H1 (cell line): ENCODE measurements at regions not wholly inside any gene's neighbourhood (a gene's known extent, or its start where the extent isn't known, plus 50 kb on each side); places are given as distances from the start of the nearest gene placed in this dataset.

Experiments
- ATF2 ChIP-seq: IDR thresholded peaks from 2 replicates; pipeline ENCODE4 v1.6.1; 2012; ENCODE audit warnings: low read length, inconsistent platforms
- BCL11A ChIP-seq, 2 experiments: IDR thresholded peaks; one replicate each; pipeline ENCODE4 v1.6.1; 2011; ENCODE audit warnings: low read depth in 2 of 2, low read length in 2 of 2, mild to moderate bottlenecking in 2 of 2
- CBX5 ChIP-seq: fragments of 300-800, 300-1000 bp; sonication (generic); IDR thresholded peaks from 2 replicates; pipeline ENCODE4 v1.7.1; 2016; ENCODE audit warnings: antibody characterized with exemption, low read length, low read depth
- CHD2 ChIP-seq: IDR thresholded peaks from 2 replicates; pipeline ENCODE4 v1.6.1; 2012; ENCODE audit warnings: low read length, improper control_type of control experiment
- CTBP2 ChIP-seq: IDR thresholded peaks from 2 replicates; pipeline ENCODE4 v1.7.0; 2011; ENCODE audit warnings: borderline replicate concordance, mild to moderate bottlenecking, moderate library complexity, mixed read lengths, low read length; ENCODE audit not compliant: insufficient read depth, insufficient read length
- PHF8 ChIP-seq: fragments of 200-600 bp; sonication (generic); conservative IDR thresholded peaks from 2 replicates; pipeline ENCODE4 v1.7.1; 2012; ENCODE audit warnings: low read depth, mild to moderate bottlenecking, inconsistent platforms, low read length, moderate library complexity
- RNF2 ChIP-seq: fragments of 200-900, 300-1000 bp; sonication (generic); IDR thresholded peaks from 2 replicates; pipeline ENCODE4 v1.7.1; 2016; ENCODE audit warnings: borderline replicate concordance, low read depth, mild to moderate bottlenecking, antibody characterized with exemption, low read length; ENCODE audit not compliant: poor library complexity, severe bottlenecking; ENCODE audit errors: missing control alignments

GRCh38 chr11:28820296-28820989 lies 712.3 kb downstream of the METTL15 start (continued):
- TF ChIP-seq BCL11A (IDR thresholded peaks at IDR 0.05; ENCODE audit: low read depth in 2 of 2, low read length in 2 of 2) (no peak), PHF8 (no peak), CTBP2 (no peak), CHD2 (no peak), ATF2 (no peak), RNF2 (no peak), CBX5 (no peak)
